ENCODE measurements at regions not wholly inside any gene's neighbourhood (a gene's known extent, or its start where the extent isn't known, plus 50 kb on each side); places are given as distances from the start of the nearest gene placed in this dataset.
A peak's percentile ranks its signal among the peaks of the same experiment; 100 is the strongest.

DNA sequence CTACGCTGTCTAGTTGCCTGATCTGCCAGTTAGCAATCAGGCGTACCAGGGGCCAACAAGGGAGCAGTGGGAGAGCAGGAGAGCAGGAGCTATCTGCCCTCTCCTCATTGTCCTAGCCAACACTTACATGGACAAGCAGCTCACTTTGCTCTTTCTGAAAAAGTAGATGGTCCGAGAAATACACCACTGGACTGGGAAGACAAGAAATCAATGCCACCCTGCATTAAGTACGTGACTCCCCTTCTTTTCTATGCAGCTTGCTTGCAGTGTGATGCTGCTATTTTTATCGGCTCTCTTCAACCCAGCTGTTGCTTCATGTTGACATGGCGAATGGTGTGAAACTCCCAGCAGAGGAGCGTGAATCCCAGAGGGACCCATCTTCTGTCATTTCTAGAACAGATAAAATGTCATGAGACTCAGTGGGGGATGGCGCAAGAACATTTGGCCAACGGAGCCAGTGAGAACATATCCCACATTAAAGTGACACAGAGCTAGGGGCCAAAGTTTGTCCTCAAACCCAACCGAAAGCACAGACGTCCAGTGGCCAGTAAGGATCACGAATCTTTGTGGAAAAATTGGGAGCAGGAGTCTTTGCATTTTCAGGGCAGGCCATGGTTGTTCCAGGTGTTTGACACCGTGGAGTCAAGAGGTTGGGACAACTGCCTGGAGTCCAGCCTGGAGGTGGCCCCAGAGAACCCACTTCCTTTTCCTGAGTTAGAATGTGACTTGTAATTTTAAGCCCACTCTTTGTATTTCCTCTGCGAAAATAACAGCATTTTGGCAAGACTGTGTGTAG, 53.7 kb upstream of the MEF2A start:
- no peak for TF ChIP-seq POLR2A (IDR thresholded peaks at IDR 0.05)
- TF ChIP-seq, protein P1, sequence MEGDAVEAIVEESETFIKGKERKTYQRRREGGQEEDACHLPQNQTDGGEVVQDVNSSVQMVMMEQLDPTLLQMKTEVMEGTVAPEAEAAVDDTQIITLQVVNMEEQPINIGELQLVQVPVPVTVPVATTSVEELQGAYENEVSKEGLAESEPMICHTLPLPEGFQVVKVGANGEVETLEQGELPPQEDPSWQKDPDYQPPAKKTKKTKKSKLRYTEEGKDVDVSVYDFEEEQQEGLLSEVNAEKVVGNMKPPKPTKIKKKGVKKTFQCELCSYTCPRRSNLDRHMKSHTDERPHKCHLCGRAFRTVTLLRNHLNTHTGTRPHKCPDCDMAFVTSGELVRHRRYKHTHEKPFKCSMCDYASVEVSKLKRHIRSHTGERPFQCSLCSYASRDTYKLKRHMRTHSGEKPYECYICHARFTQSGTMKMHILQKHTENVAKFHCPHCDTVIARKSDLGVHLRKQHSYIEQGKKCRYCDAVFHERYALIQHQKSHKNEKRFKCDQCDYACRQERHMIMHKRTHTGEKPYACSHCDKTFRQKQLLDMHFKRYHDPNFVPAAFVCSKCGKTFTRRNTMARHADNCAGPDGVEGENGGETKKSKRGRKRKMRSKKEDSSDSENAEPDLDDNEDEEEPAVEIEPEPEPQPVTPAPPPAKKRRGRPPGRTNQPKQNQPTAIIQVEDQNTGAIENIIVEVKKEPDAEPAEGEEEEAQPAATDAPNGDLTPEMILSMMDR (IDR thresholded peaks at IDR 0.05): no peak
- peak in 1 of 4 donors; percentile 64 for TF ChIP-seq EP300 (IDR thresholded peaks at IDR 0.05)
